Skin of body (tissue), 1 donor: ENCODE measurements at regions not wholly inside any gene's neighbourhood (a gene's known extent, or its start where the extent isn't known, plus 50 kb on each side); places are given as distances from the start of the nearest gene placed in this dataset.

Experiments used
- DNase-seq: peaks from one replicate; lab custom pipeline; 2025; lab: John Stamatoyannopoulos, UW

GRCh38 chr3:107428051-107428858, 51.0 kb downstream of the CCDC54 start:
- DNase-seq = no peak

DNA sequence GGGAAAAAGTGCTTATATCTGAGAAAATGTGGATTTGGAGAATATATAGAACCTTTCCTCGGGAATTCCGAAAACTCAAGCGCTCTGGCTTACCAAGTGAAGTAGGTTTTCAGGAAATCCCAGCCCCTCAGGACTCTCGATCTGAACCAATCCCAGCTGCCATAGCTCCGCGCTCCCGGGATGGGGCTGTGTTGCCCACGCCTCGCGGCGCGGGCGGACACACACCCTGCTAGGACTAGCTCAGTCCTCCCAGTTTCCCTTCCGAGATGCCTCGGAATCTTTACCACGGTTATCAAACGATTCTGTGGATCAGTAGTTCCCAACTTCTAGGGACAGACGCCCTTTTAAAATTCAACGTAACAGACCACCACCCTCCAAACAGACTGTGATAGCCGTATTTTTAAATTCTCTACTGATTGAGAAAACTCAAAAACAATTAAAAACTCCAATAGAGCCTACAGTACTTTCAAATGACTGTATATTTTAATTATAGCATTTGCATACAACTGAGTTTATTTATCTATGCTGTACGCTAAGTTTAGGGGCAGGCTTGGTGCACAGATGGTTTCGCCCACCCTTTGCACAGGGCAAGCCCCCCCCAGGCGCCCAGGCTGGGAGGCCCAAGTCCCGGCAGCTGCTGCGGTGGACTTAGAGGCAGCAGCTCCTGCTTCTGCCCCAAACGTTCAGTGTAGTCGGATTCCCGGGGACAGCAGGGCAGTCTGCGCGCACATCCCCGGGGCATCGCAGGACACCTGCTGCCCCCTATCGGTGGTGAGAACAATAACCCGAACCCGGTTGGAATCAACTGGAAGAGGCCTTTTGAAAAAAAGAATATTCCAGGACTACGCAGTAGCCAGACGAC, 52.3 kb downstream of the CCDC54 start:
- peak; percentile 16 for DNase-seq

DNA sequence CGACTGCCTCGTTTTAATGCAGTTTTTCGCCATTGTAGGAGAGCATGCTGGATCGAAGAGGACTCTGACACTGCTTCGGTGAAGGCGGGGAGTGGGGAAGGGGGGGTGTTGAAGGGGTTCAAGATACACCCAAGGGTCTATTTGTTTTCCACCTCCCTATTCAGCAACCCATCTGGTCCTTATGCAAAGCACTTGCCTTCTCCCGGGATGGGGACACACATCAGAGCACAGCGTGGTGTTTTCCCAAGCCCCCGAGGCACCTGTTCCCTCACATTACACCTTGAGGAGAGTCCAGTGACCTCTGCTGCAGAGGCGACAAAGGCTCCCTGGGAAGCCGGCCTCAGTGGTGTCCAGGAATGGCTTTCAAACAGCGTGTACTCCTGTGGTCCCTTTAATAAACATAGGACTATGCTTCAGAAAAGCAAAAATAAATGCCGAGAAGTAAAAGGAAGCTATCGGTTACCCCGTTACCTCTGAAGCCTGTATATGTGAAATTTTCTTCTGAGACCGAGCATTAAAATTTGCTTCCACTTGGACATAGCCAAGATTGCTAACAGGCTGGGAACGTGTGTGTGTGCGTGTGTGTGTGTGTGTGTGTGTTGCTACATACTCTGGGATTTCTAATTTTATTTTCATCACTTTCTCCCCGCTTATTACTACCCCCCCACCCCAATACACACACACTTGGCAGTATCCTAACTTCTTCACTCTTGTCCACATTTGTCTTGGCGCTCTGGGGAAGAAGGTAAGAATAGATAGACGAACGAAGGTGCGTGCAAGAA, 53.2 kb downstream of the CCDC54 start:
- DNase-seq = no peak

GRCh38 chr3:107430996-107431245, 53.7 kb downstream of the CCDC54 start:
- no peak for DNase-seq

- no peak for DNase-seq
Observed at GRCh38 chr3:107431246-107432012, 54.2 kb downstream of the CCDC54 start.

DNA sequence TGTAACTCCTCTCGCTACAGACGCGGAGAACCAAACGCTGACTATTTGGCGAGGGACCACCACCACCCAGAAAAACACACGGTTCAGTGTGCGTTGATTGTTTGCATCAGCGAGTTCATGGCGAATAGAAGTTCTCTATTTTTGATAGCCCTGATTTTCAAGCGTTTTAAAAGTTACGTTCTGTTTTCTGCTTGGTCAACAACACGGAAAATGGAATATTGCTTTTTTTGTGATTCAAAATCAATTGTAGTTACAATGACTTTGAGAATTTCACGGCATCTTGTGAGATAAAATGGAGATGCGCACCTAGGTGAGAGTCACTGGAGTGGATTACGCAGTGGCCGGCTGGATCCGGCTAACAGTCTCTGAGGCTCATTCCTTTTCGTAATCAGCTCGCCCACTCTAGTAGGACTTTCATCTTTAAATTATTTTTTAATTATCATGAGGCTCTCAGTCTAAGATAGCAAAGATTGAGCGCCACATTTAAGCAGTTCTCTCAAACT, 54.8 kb downstream of the CCDC54 start:
- no peak for DNase-seq

DNA sequence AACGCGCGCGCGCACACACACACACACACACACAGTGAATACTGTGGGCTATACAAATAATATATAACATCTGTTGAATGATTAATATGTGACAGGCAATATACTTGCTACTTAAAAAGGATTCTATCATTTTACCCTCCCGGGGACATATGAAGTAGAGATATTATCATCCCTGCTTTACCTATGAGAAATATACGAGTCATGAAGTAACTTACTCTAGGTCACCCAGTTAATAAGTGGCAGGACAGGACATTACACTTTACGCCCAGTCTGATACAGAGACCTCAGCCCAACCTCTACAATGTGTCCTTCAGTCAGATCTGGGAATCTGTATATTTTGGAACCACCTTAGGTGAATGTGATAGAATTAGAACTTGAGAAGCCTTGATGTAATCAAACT, 55.4 kb downstream of the CCDC54 start:
- no peak for DNase-seq

DNA sequence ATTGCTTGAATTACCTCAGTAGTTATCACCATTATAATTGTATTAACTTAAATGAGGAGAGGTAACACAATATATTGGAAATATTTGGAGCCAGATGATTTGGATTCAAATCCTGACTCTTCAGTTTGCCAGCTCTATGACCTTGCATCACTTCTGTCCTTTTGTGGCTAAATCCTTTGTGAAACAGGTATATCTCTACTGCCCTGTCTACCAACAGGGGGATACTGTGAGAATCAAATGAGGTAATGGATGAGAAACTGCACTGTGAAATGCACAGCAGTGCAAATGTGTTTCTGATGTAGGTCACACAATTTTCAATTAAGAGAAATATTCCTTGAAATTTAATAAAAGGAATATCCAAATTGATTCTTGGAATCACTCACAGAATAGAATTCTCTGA, 58.8 kb downstream of the CCDC54 start:
- DNase-seq = no peak

GRCh38 chr3:107438671-107439070, 61.4 kb downstream of the CCDC54 start:
- DNase-seq = no peak

DNA sequence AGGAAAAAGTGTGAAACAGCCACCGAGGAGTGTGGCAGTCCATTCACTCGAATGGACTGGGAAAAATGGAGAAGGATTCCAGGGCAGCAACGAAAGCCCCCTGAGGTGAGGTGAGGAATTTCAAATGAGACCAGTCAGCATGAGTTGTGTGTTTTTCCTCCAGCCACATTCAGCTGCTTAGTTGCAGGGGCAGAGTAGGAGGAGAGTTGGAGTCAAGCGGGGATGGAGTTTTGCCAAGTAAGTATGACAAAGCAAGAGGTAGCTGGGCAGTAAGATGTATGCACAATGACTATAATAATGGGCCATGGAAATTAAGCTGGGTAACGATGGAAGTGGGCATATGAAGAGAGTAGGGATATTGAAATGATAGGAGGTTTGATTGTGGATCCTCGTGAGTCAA, 64.4 kb downstream of the CCDC54 start:
- DNase-seq = no peak

DNA sequence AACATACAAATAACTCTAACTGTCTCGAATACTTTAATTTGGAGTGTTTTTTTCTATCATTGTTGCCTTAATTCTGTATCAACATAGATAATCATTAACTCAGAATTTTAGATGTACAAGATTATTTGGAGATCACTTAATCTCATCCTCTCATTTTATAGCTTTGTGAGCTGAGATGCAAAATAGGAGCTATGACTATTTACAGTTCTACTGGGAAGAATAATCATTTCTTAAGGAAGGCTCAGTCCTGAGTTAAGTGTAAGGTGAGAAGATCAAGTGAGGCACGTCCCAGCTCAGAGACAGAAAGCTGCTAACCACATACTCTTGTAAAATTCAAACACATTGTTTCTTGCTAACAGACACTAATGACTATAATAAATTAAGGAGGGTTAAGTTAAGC, 66.2 kb downstream of the CCDC54 start:
- no peak for DNase-seq

GRCh38 chr3:107446706-107447105, 69.5 kb downstream of the CCDC54 start:
- DNase-seq = no peak

- no peak for DNase-seq
Observed at GRCh38 chr3:107450254-107450893, 72.4 kb upstream of the BBX start.

- no peak for DNase-seq
Observed at GRCh38 chr3:107452436-107452835, 70.3 kb upstream of the BBX start.

GRCh38 chr3:107453504-107453903, 69.3 kb upstream of the BBX start:
- DNase-seq = no peak

- DNase-seq = no peak
Observed at GRCh38 chr3:107455621-107456020, 67.1 kb upstream of the BBX start.

DNA sequence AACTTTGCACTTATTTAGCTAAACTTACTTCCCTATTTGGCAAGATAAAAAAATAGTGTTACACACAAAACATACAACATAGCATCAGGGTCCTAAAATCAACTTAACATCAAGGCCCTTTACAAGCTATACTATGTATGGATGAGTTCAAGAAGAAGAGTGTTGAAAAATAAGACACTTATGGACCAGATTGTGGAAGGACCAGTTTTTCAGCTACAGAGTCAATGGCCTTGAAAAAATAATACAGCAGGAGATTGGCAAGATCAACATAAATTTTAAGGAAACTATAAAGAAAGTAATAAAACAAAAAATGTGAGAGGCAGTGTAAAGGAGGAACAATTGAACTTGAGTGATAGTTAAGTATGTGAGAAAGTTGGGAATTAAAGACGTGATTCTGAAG, 66.3 kb upstream of the BBX start:
- DNase-seq = no peak

GRCh38 chr3:107458871-107459270, 63.9 kb upstream of the BBX start:
- no peak for DNase-seq

GRCh38 chr3:107461721-107462120, 61.0 kb upstream of the BBX start:
- no peak for DNase-seq

- DNase-seq = no peak
Observed at GRCh38 chr3:107464037-107464436, 58.7 kb upstream of the BBX start.
